ENCODE measurements at regions not wholly inside any gene's neighbourhood (a gene's known extent, or its start where the extent isn't known, plus 50 kb on each side); places are given as distances from the start of the nearest gene placed in this dataset.
"Not testable (repeated sequence)": the region's sequence is repeated elsewhere in the genome, so short reads cannot be mapped to it uniquely, and the experiment has no call there.

- DNase-seq (ENCODE audit: unreplicated experiment), result no peak
- H3K36me3 Mint-ChIP-seq (ENCODE audit: insufficient read depth, unreplicated experiment), result no peaks in the 10 kb centered on the region
- intact Hi-C loops (cut with micrococcal nuclease), result no loop called here
- no peak for TF ChIP-seq CTCF (IDR thresholded peaks at IDR 0.05; ENCODE audit: unreplicated experiment)
- no TSS peak for BruUV-seq (replicated peaks)
- peaks cover 7% of the 10 kb centered on the region for H3K9me3 Mint-ChIP-seq (ENCODE audit: unreplicated experiment)
- H3K27ac Mint-ChIP-seq (ENCODE audit: low read depth, unreplicated experiment), result no peak overlapping the region
- POLR2A ChIA-PET, result no interaction called here
- CTCF ChIA-PET, result interaction anchor here (0.7 to 1.1 kb wide), 2 partner anchors 174 to 719 kb away, joined by 4 to 5 read pairs; no protein-coding TSS in a partner anchor
- no peaks in the 10 kb centered on the region for H3K27me3 Mint-ChIP-seq (ENCODE audit: insufficient read depth, unreplicated experiment)
- no peaks in the 10 kb centered on the region for H3K4me1 Mint-ChIP-seq (ENCODE audit: insufficient read depth, unreplicated experiment)
- no peak overlapping the region for H3K4me3 Mint-ChIP-seq (ENCODE audit: unreplicated experiment)
Measured at GRCh38 chr2:109720380-109721106, 73.6 kb upstream of the RGPD5 start.

- POLR2A ChIA-PET, result no interaction called here
- Mint-ChIP-seq H3K27ac (ENCODE audit: low read depth, unreplicated experiment) (no peak overlapping the region), H3K27me3 (ENCODE audit: insufficient read depth, unreplicated experiment) (no peaks in the 10 kb centered on the region)
Measured at GRCh38 chr2:109721135-109721534, 73.0 kb upstream of the RGPD5 start.

GRCh38 chr2:109721626-109722025 lies 72.5 kb upstream of the RGPD5 start:
- H3K9me3 Mint-ChIP-seq (ENCODE audit: unreplicated experiment), result peaks cover 7% of the 10 kb centered on the region
- CTCF ChIA-PET, result interaction anchor here (0.7 to 1.2 kb wide), 3 partner anchors 14 to 176 kb away, joined by 3 read pairs; no protein-coding TSS in a partner anchor
- H3K27me3 Mint-ChIP-seq (ENCODE audit: insufficient read depth, unreplicated experiment), result no peaks in the 10 kb centered on the region
- H3K4me3 Mint-ChIP-seq (ENCODE audit: unreplicated experiment), result no peak overlapping the region
- POLR2A ChIA-PET, result interaction anchor here (0.6 kb wide), 1 partner anchor 21 kb away, joined by 3 read pairs; no protein-coding TSS in a partner anchor
- TF ChIP-seq CTCF (IDR thresholded peaks at IDR 0.05; ENCODE audit: unreplicated experiment), result no peak
- no peaks in the 10 kb centered on the region for H3K4me1 Mint-ChIP-seq (ENCODE audit: insufficient read depth, unreplicated experiment)
- intact Hi-C loops (cut with micrococcal nuclease), result no loop called here
- H3K27ac Mint-ChIP-seq (ENCODE audit: low read depth, unreplicated experiment), result no peak overlapping the region
- BruUV-seq (replicated peaks), result no TSS peak
- no peak for DNase-seq (ENCODE audit: unreplicated experiment)
- H3K36me3 Mint-ChIP-seq (ENCODE audit: insufficient read depth, unreplicated experiment), result no peaks in the 10 kb centered on the region

More at GRCh38 chr2:109721135-109721534, 73.0 kb upstream of the RGPD5 start:
- TF ChIP-seq CTCF (IDR thresholded peaks at IDR 0.05; ENCODE audit: unreplicated experiment), result no peak
- Mint-ChIP-seq H3K9me3 (ENCODE audit: unreplicated experiment) (peaks cover 7% of the 10 kb centered on the region), H3K4me3 (ENCODE audit: unreplicated experiment) (no peak overlapping the region), H3K4me1 (ENCODE audit: insufficient read depth, unreplicated experiment) (no peaks in the 10 kb centered on the region), H3K36me3 (ENCODE audit: insufficient read depth, unreplicated experiment) (no peaks in the 10 kb centered on the region)
- intact Hi-C loops (cut with micrococcal nuclease), result no loop called here
- BruUV-seq (replicated peaks), result no TSS peak
- DNase-seq (ENCODE audit: unreplicated experiment), result no peak
- CTCF ChIA-PET, result interaction anchor here (0.7 to 1.2 kb wide), 4 partner anchors 15 to 719 kb away, joined by 3 to 4 read pairs (median 3); no protein-coding TSS in a partner anchor

- intact Hi-C loops (cut with micrococcal nuclease), result no loop called here
- Mint-ChIP-seq H3K9me3 (ENCODE audit: unreplicated experiment) (peaks cover 7% of the 10 kb centered on the region), H3K27ac (ENCODE audit: low read depth, unreplicated experiment) (no peak overlapping the region), H3K4me1 (ENCODE audit: insufficient read depth, unreplicated experiment) (no peaks in the 10 kb centered on the region), H3K27me3 (ENCODE audit: insufficient read depth, unreplicated experiment) (no peaks in the 10 kb centered on the region), H3K36me3 (ENCODE audit: insufficient read depth, unreplicated experiment) (no peaks in the 10 kb centered on the region), H3K4me3 (ENCODE audit: unreplicated experiment) (no peak overlapping the region)
- CTCF ChIA-PET, result interaction anchor here (0.9 to 1.2 kb wide), 3 partner anchors 14 to 176 kb away, joined by 3 to 6 read pairs (median 3); no protein-coding TSS in a partner anchor
- no TSS peak for BruUV-seq (replicated peaks)
- POLR2A ChIA-PET, result interaction anchor here (0.6 kb wide), 1 partner anchor 22 kb away, joined by 3 read pairs; no protein-coding TSS in a partner anchor
- DNase-seq (ENCODE audit: unreplicated experiment), result no peak
- no peak for TF ChIP-seq CTCF (IDR thresholded peaks at IDR 0.05; ENCODE audit: unreplicated experiment)
Measured at GRCh38 chr2:109722026-109722425, 72.1 kb upstream of the RGPD5 start.

- intact Hi-C loops (cut with micrococcal nuclease); DNase-seq (ENCODE audit: unreplicated experiment); H3K9me3 Mint-ChIP-seq (ENCODE audit: unreplicated experiment); BruUV-seq (replicated peaks); POLR2A ChIA-PET; H3K27ac Mint-ChIP-seq (ENCODE audit: low read depth, unreplicated experiment); H3K4me3 Mint-ChIP-seq (ENCODE audit: unreplicated experiment); H3K36me3 Mint-ChIP-seq (ENCODE audit: insufficient read depth, unreplicated experiment); H3K4me1 Mint-ChIP-seq (ENCODE audit: insufficient read depth, unreplicated experiment); H3K27me3 Mint-ChIP-seq (ENCODE audit: insufficient read depth, unreplicated experiment): not testable (repeated sequence)
- CTCF ChIA-PET, result interaction anchor here (0.9 kb wide), 1 partner anchor 177 kb away, joined by 6 read pairs; no protein-coding TSS in a partner anchor
Measured at GRCh38 chr2:109722640-109723039, 71.5 kb upstream of the RGPD5 start.

GRCh38 chr2:109723153-109723552 lies 71.0 kb upstream of the RGPD5 start:
- H3K9me3 Mint-ChIP-seq (ENCODE audit: unreplicated experiment); DNase-seq (ENCODE audit: unreplicated experiment); H3K4me1 Mint-ChIP-seq (ENCODE audit: insufficient read depth, unreplicated experiment); BruUV-seq (replicated peaks); H3K4me3 Mint-ChIP-seq (ENCODE audit: unreplicated experiment); H3K27me3 Mint-ChIP-seq (ENCODE audit: insufficient read depth, unreplicated experiment); intact Hi-C loops (cut with micrococcal nuclease); POLR2A ChIA-PET; H3K27ac Mint-ChIP-seq (ENCODE audit: low read depth, unreplicated experiment); H3K36me3 Mint-ChIP-seq (ENCODE audit: insufficient read depth, unreplicated experiment): not testable (repeated sequence)
- CTCF ChIA-PET, result interaction anchor here (1.2 kb wide), 1 partner anchor 178 kb away, joined by 3 read pairs; no protein-coding TSS in a partner anchor

All from MCF 10A (cell line).